NCI-H774 (cell line): ENCODE measurements at regions not wholly inside any gene's neighbourhood (a gene's known extent, or its start where the extent isn't known, plus 50 kb on each side); places are given as distances from the start of the nearest gene placed in this dataset.

Experiments
- DNase-seq: peaks from one replicate; lab custom pipeline; 2025; lab: John Stamatoyannopoulos, UW

- no peak for DNase-seq
Observed at GRCh38 chr15:38672814-38673670, 108.4 kb upstream of the RASGRP1 start.

GRCh38 chr15:38674448-38674847, 109.8 kb upstream of the RASGRP1 start:
- no peak for DNase-seq

DNA sequence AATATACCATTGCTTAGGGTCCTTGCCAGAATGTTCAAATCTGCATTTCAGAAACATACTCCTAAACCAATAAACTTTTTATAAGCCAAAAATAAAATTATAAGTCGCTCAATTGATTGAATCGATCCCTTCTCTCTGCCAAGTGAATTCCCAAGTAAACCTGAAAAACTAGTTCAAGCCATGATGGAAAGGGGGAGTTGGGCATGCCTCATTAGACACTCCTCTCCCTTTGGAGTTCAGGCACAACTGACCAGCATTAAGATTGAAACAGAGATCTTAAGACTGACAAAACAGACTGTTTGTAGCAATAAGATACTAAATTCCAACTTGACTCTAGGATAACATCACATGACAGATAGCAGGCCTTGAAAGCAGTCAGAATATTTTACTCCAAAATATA, 113.7 kb upstream of the RASGRP1 start:
- no peak for DNase-seq

- DNase-seq = no peak
Observed at GRCh38 chr15:38680775-38681174, 116.2 kb upstream of the RASGRP1 start.

DNA sequence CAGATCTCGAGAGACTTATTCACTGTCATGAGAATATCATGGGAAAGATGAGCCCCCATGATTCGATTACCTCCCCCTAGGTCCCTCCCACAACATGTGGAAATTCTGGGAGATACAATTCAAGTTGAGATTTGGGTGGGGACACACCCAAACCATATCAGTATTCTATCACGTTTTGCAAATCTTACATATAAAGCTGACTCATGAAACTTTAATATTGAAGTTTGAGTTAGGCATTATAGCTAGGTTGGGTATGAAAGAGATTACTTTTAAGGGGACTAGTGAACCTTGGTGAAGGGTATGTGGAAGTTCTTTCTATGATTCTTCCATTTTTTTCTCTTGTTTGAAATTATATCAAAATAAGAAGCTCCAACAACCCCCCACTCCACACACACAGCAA, 117.7 kb upstream of the RASGRP1 start:
- DNase-seq = no peak

GRCh38 chr15:38682861-38683260, 118.2 kb upstream of the RASGRP1 start:
- no peak for DNase-seq

GRCh38 chr15:38683382-38684242, 119.0 kb upstream of the RASGRP1 start:
- no peak for DNase-seq

DNA sequence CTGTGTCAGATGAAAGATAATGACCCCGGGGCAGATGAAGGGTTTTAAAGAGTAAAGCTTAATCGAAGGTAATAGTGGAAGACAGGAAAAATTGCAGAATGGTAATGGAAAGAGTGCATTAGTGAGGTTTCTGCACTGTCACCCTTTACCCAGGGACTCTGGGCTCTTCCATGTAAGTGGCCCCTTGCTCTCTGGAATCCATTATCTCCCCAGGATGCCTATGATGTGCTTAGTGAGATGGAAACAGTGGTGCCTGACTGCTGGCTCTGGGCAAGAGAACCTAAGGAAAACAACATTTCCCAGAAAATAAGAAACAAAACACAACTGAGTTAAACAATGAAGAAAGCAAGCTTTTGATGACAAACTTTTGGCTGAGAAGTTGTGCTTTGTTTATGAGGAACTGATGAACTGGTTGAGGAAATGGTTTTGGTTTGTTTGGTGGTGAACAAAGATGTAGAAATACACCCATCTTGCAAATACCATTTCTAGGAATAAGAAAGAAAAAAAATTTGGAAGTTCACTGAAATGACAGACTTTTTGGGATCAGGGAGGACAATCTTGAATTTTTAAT, 119.9 kb upstream of the RASGRP1 start:
- DNase-seq = no peak

DNA sequence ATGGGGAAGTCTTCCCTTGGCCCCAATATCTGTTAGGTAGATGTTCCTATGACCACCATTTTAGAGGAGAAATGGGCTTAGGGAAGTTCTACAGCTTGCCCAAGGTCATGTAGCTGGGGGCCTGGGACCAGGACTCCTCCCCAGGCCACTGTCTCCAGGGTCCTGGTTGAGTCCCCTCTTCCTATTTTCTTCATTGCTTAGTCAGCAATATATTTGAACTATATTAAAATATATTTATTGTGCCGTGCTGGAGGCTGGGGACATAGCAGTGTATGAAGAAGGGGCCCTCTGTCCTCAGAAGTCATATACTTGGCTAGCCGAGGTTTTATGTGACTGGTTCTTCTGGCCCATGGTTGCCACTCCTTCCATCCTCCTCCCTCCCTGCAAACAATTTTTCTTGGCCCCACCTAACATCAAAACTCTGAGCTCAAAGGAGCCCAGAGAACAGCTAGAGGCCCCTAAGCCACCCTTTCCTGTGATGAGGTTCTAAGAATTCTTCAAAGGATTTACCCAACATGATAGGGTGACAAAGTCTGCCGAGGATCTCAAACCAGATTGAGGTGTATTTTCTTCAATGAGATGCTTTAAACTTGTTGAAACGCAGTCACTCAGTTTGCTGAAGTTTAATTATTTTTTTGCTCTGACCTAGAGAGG, 121.2 kb upstream of the RASGRP1 start:
- no peak for DNase-seq

- DNase-seq = no peak
Observed at GRCh38 chr15:38687340-38687739, 122.7 kb upstream of the RASGRP1 start.

- no peak for DNase-seq
Observed at GRCh38 chr15:38687775-38688495, 123.3 kb upstream of the RASGRP1 start.

DNA sequence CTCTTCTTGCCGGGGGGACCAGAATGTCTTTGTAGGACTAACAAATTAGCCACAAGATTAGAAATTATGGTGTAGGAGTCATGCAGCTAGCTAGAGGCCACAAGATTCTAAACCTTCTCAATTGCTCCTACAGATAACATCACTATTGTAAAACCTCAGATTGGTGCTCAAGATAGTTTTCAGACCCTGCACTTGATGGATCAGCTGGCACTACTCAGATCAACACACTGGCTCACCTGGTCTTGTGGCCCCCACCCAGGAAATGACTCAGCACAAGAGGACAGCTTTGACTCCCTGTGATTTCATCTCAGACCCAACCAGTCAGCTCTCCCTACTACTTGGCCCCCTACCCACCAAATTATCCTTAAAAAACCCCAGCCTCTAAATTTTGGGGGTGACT, 124.1 kb upstream of the RASGRP1 start:
- DNase-seq = no peak

- no peak for DNase-seq
Observed at GRCh38 chr15:38689522-38689921, 124.9 kb upstream of the RASGRP1 start.

- no peak for DNase-seq
Observed at GRCh38 chr15:38690216-38690615, 125.6 kb upstream of the RASGRP1 start.

- DNase-seq = peak; percentile 24
Observed at GRCh38 chr15:38690719-38691332, 126.2 kb upstream of the RASGRP1 start.

DNA sequence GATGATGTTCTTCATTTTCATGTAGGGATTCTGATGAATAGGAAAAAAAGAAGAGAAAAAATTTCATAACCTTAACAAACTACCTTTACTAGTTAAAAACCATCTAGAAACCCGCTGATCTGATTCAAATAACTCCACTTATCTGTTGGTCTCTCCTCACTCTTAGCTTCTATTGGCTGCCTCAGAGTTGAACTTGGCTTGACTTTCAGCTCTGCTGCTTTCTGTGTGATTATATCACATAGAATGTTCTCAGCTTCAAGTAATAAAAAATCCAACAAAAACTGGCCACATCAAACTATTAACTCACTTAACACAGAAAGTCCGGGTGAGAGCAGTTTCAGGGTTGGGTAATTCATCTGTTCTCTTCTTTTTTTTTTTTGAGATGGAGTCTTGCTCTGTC, 126.8 kb upstream of the RASGRP1 start:
- DNase-seq = no peak

DNA sequence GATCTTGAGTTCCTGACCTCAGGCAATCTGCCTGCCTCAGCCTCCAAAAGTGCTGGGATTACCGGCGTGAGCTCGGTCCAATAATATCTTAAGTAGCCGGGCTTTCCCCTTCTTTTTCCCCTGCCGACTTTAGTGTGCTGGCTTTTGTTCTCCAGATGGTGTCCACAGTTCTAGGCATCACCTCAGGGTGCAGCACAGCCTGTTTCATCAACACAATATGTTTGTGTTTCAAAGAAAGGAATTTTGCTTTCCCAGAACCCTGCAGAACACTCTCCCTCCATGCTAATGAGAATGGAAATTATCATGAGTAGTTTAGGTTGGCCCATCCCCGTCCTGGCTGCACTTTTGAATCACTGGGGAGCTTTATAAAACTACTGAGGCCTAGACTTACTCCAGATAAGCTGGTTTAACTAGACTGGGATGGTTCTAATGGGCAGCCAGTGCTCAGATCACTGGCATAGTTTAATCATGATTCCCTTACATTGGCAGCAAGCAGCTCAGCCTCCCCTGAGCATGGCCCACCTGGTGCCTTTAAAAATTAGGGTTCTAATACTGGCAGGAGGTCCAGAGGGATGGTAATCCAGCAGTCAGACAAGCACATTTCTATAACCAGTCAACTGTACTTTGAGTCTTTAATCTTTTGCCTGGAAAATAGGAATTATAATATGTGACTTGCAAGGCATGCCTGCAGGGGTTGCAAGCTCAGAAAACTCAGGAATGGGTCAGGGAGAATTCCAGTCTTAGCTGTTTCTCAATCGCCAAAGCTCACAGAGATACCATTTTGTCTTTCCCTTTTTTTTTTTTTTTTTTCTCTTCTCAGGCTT, 127.6 kb upstream of the RASGRP1 start:
- DNase-seq = no peak

- no peak for DNase-seq
Observed at GRCh38 chr15:38692789-38693062, 128.1 kb upstream of the RASGRP1 start.

GRCh38 chr15:38695249-38696108, 130.9 kb upstream of the RASGRP1 start:
- no peak for DNase-seq
